ENCODE measurements at regions not wholly inside any gene's neighbourhood (a gene's known extent, or its start where the extent isn't known, plus 50 kb on each side); places are given as distances from the start of the nearest gene placed in this dataset.

GRCh38 chr2:84301717-84302116, 157.4 kb downstream of the SUCLG1 start:
- no peak for TF ChIP-seq POLR2AphosphoS5 (IDR thresholded peaks at IDR 0.05)
- TF ChIP-seq CTCF (IDR thresholded peaks at IDR 0.05) = no peak

All from breast epithelium (tissue), 3 donors.